HG02981 (cell line): ENCODE measurements at regions not wholly inside any gene's neighbourhood (a gene's known extent, or its start where the extent isn't known, plus 50 kb on each side); places are given as distances from the start of the nearest gene placed in this dataset.

Experiments
- ATAC-seq: cut with Tn5 transposase; IDR thresholded peaks from one replicate; pipeline ENCODE4 v1.9.1; 2021; ENCODE audit warnings: mild to moderate bottlenecking, moderate library complexity; ENCODE audit not compliant: unreplicated experiment

- no peak for ATAC-seq
Observed at GRCh38 chr3:117117188-117117936, 407.8 kb downstream of the TUSC7 start.

- no peak for ATAC-seq
Observed at GRCh38 chr3:117118604-117119003, 409.0 kb downstream of the TUSC7 start.

GRCh38 chr3:117120014-117120413, 410.4 kb downstream of the TUSC7 start:
- no peak for ATAC-seq

GRCh38 chr3:117122609-117123008, 413.0 kb downstream of the TUSC7 start:
- ATAC-seq, result no peak

GRCh38 chr3:117126460-117126859, 416.9 kb downstream of the TUSC7 start:
- no peak for ATAC-seq

- ATAC-seq, result no peak
Observed at GRCh38 chr3:117126946-117127546, 417.5 kb downstream of the TUSC7 start.

- ATAC-seq, result no peak
Observed at GRCh38 chr3:117128133-117128532, 418.6 kb downstream of the TUSC7 start.

GRCh38 chr3:117128872-117129271, 419.3 kb downstream of the TUSC7 start:
- ATAC-seq, result no peak

GRCh38 chr3:117129516-117129915, 419.9 kb downstream of the TUSC7 start:
- no peak for ATAC-seq

- no peak for ATAC-seq
Observed at GRCh38 chr3:117130222-117130621, 420.6 kb downstream of the TUSC7 start.

- ATAC-seq, result no peak
Observed at GRCh38 chr3:117131259-117131658, 421.7 kb downstream of the TUSC7 start.

GRCh38 chr3:117133066-117133465, 423.5 kb downstream of the TUSC7 start:
- ATAC-seq, result no peak

- no peak for ATAC-seq
Observed at GRCh38 chr3:117135207-117135606, 425.6 kb downstream of the TUSC7 start.

GRCh38 chr3:117136003-117136402, 426.4 kb downstream of the TUSC7 start:
- ATAC-seq, result no peak

GRCh38 chr3:117137065-117137464, 427.5 kb downstream of the TUSC7 start:
- ATAC-seq, result no peak

- ATAC-seq, result no peak
Observed at GRCh38 chr3:117139681-117140080, 430.1 kb downstream of the TUSC7 start.

- ATAC-seq, result no peak
Observed at GRCh38 chr3:117141812-117142211, 432.2 kb downstream of the TUSC7 start.

- ATAC-seq, result no peak
Observed at GRCh38 chr3:117144853-117145252, 435.3 kb downstream of the TUSC7 start.

GRCh38 chr3:117145677-117146076, 436.1 kb downstream of the TUSC7 start:
- ATAC-seq, result no peak

GRCh38 chr3:117146571-117146970, 437.0 kb downstream of the TUSC7 start:
- ATAC-seq, result no peak

GRCh38 chr3:117149584-117149983, 440.0 kb downstream of the TUSC7 start:
- no peak for ATAC-seq

- ATAC-seq, result no peak
Observed at GRCh38 chr3:117150628-117151027, 441.0 kb downstream of the TUSC7 start.

GRCh38 chr3:117160176-117160575, 450.6 kb downstream of the TUSC7 start:
- ATAC-seq, result no peak
